Loucy (cell line): ENCODE measurements at regions not wholly inside any gene's neighbourhood (a gene's known extent, or its start where the extent isn't known, plus 50 kb on each side); places are given as distances from the start of the nearest gene placed in this dataset.

Source experiments
- H2AFZ ChIP-seq: fragments of 200-600 bp; sonication (generic); 2 replicates; pipeline ENCODE4 v1.6.0; 2016; ENCODE audit warnings: antibody characterized with exemption, mild to moderate bottlenecking, low read length, moderate library complexity
- H3F3A ChIP-seq: fragments of 200-600 bp; 2 replicates; pipeline ENCODE4 v1.6.0; 2016; ENCODE audit warnings: antibody characterized with exemption, low read depth, mild to moderate bottlenecking
- H3K27me3 ChIP-seq: fragments of 200-600 bp; sonication (generic); 2 replicates; pipeline ENCODE4 v1.6.1; 2014; ENCODE audit warnings: low read length, mild to moderate bottlenecking; ENCODE audit not compliant: insufficient read depth, poor library complexity, severe bottlenecking
- H3K36me3 ChIP-seq: fragments of 200-600 bp; sonication (generic); 2 replicates; pipeline ENCODE4 v1.6.1; 2016; ENCODE audit warnings: low read length; ENCODE audit not compliant: insufficient read depth
- H3K4me1 ChIP-seq: fragments of 200-600 bp; sonication (generic); 2 replicates; pipeline ENCODE4 v1.5.1; 2014; ENCODE audit warnings: low read length, mild to moderate bottlenecking; ENCODE audit not compliant: insufficient read depth, poor library complexity, severe bottlenecking
- H3K4me2 ChIP-seq: fragments of 200-600 bp; sonication (generic); 2 replicates; pipeline ENCODE4 v1.6.0; 2014; ENCODE audit warnings: antibody characterized with exemption, low read length, low read depth, mild to moderate bottlenecking; ENCODE audit not compliant: poor library complexity, severe bottlenecking
- H3K4me3 ChIP-seq: fragments of 200-600 bp; sonication (generic); 2 replicates; pipeline ENCODE4 v1.5.1; 2014; ENCODE audit warnings: low read length, mild to moderate bottlenecking, mixed read lengths; ENCODE audit not compliant: poor library complexity, severe bottlenecking
- H3K79me2 ChIP-seq: fragments of 200-600 bp; sonication (generic); 2 replicates; pipeline ENCODE4 v1.6.1; 2014; ENCODE audit warnings: low read length; ENCODE audit not compliant: insufficient read depth
- H3K9ac ChIP-seq: fragments of 200-600 bp; sonication (generic); 2 replicates; pipeline ENCODE4 v1.6.0; 2014; ENCODE audit warnings: mild to moderate bottlenecking, low read depth, low read length, moderate library complexity; ENCODE audit not compliant: poor library complexity, severe bottlenecking
- H3K9me2 ChIP-seq: fragments of 200-600 bp; sonication (generic); replicated peaks from 2 replicates; pipeline ENCODE4 v1.6.1; 2016; ENCODE audit warnings: low read depth, low read length, mixed read lengths
- H3K9me3 ChIP-seq: fragments of 200-600 bp; sonication (generic); 2 replicates; pipeline ENCODE4 v1.6.1; 2014; ENCODE audit warnings: mild to moderate bottlenecking, antibody characterized with exemption, low read length, low read depth; ENCODE audit not compliant: insufficient read depth
- H4K20me1 ChIP-seq: fragments of 200-600 bp; sonication (generic); 2 replicates; pipeline ENCODE4 v1.6.0; 2014; ENCODE audit warnings: antibody characterized with exemption, low read length, mild to moderate bottlenecking; ENCODE audit not compliant: insufficient read depth, poor library complexity, severe bottlenecking
- CTCF ChIP-seq: fragments of 200-600 bp; sonication (generic); conservative IDR thresholded peaks from 2 replicates; pipeline ENCODE4 v1.5.1; 2014; ENCODE audit warnings: mild to moderate bottlenecking, antibody characterized with exemption, low read length
- EZH2phosphoT487 ChIP-seq: fragments of 200-600 bp; IDR thresholded peaks from 2 replicates; pipeline ENCODE4 v1.6.1; 2018; ENCODE audit warnings: antibody characterized with exemption, mild to moderate bottlenecking, moderate library complexity, borderline replicate concordance

GRCh38 chr15:25939122-25939521, 76.0 kb upstream of the ATP10A start:
- Histone ChIP-seq H3K27me3 (no peaks in the 10 kb centered on the region), H3K4me1 (no peaks in the 10 kb centered on the region), H3K9ac (no peak overlapping the region), H3K36me3 (no peaks in the 10 kb centered on the region), H3K9me2 (no peaks in the 10 kb centered on the region), H4K20me1 (no peaks in the 10 kb centered on the region), H3K4me3 (no peak overlapping the region), H3K4me2 (no peak overlapping the region), H3F3A (no peaks in the 10 kb centered on the region), H3K79me2 (no peaks in the 10 kb centered on the region), H3K9me3 (peaks cover 11% of the 10 kb centered on the region; the same call in 1 of the 2 replicates), H2AFZ (no peak overlapping the region)
- TF ChIP-seq EZH2phosphoT487 (no peak), CTCF (no peak)

DNA sequence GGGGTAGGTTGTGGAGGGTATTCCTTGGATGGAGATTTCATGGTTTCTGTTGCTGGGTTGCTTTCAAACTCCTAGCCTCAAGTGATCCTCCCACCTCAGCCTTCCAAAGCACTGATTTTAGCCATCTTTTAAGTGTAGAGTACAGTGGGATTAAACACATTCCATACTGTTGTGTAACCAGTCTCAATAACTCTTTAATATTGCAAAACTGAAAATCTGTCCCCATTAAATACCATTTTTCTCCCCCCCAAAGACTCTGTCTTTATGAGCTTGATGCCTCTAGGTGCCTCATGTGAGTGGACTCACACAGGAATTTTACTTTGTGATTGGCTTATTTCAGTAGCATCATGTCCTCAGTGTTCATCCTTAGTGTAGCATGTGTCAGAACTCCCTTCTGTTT, 74.7 kb upstream of the ATP10A start:
- H3K9me2 ChIP-seq = no peaks in the 10 kb centered on the region
- no peaks in the 10 kb centered on the region for H3K4me1 ChIP-seq

DNA sequence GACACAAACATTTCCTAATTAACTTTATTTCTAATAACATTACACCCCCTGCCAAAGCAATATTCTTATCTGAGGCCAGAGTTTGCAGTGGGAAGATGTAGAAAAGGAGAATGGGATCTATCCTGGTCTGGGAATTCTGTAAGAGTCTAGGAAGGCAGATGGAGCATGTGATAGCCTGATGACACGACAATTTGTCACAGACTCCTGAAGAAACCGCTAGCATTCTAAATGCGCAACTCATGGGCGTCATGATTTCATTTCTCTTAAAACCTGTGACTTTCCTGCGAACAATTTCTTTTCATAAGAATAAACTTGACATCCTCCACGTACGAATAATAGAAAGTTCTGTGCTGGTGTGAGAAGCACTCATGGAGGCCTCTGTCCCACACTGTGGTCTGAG, 72.9 kb upstream of the ATP10A start:
- H3K4me3 ChIP-seq = no peak overlapping the region
- no peak overlapping the region for H3K9ac ChIP-seq
- H3K79me2 ChIP-seq = no peaks in the 10 kb centered on the region
- no peaks in the 10 kb centered on the region for H3K9me2 ChIP-seq
- H3K9me3 ChIP-seq = peaks cover 13% of the 10 kb centered on the region; the same call in 1 of the 2 replicates
- H3K4me2 ChIP-seq = no peak overlapping the region
- no peaks in the 10 kb centered on the region for H3K27me3 ChIP-seq
- H3K36me3 ChIP-seq = no peaks in the 10 kb centered on the region
- no peaks in the 10 kb centered on the region for H3F3A ChIP-seq
- no peaks in the 10 kb centered on the region for H3K4me1 ChIP-seq
- no peak overlapping the region for H2AFZ ChIP-seq
- H4K20me1 ChIP-seq = no peaks in the 10 kb centered on the region
- TF ChIP-seq CTCF (no peak), EZH2phosphoT487 (no peak)

More for the DNA sequence above, 74.7 kb upstream of the ATP10A start:
- Histone ChIP-seq H3K27me3 (no peaks in the 10 kb centered on the region), H3K9me3 (peaks cover 7% of the 10 kb centered on the region; the same call in 1 of the 2 replicates), H3F3A (no peaks in the 10 kb centered on the region), H2AFZ (no peak overlapping the region), H3K79me2 (no peaks in the 10 kb centered on the region), H3K9ac (no peak overlapping the region), H3K4me3 (no peak overlapping the region), H3K4me2 (no peak overlapping the region), H4K20me1 (no peaks in the 10 kb centered on the region), H3K36me3 (no peaks in the 10 kb centered on the region)
- TF ChIP-seq EZH2phosphoT487 = no peak
- no peak for TF ChIP-seq CTCF
